ENCODE measurements at regions not wholly inside any gene's neighbourhood (a gene's known extent, or its start where the extent isn't known, plus 50 kb on each side); places are given as distances from the start of the nearest gene placed in this dataset.
A peak's percentile ranks its signal among the peaks of the same experiment; 100 is the strongest.

DNA sequence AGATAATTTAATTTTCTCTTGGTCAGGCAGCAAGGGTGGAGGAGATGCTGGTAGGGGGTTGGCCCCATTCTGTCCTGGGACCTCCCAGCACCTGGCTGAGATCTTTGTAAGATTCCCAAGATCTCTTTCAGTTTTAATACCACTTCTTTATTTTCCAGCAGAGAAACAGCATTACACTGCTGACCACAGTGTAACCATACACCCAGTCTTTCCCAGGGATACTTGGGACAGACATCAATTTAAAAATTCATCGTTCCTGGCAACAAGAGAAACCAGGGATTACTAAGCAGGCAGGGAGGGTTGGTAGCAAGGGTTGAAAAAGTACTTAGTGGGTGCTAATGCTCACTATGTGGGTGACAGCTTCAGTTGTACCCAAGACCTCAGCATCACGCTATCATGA is 551.6 kb upstream of the AMELY start:
- Histone ChIP-seq H3K36me3 (ENCODE audit: insufficient read depth, low read length) (no peaks in the 10 kb centered on the region; the same call in 1 of the 2 replicates), H4K20me1 (ENCODE audit: insufficient read depth, low read length) (no peaks in the 10 kb centered on the region), H3K9ac (ENCODE audit: low read length) (no peak overlapping the region), H3K79me2 (ENCODE audit: insufficient read depth, low read length) (no peaks in the 10 kb centered on the region), H3K27me3 (ENCODE audit: insufficient read depth, low read length) (no peaks in the 10 kb centered on the region), H3K4me3 (ENCODE audit: low read depth, low read length, poor library complexity, severe bottlenecking) (no peak overlapping the region), H3K9me2 (ENCODE audit: low read depth, low read length) (no peaks in the 10 kb centered on the region), H3K4me2 (ENCODE audit: low read length) (no peak overlapping the region), H3F3A (ENCODE audit: insufficient read depth, low read length) (no peaks in the 10 kb centered on the region), H3K4me1 (ENCODE audit: insufficient read depth, low read length, severe bottlenecking) (peaks cover 42% of the 10 kb centered on the region), H2AFZ (ENCODE audit: low read length) (no peak overlapping the region), H3K27ac (ENCODE audit: low read depth, low read length, poor library complexity, severe bottlenecking) (no peak overlapping the region), H3K9me3 (ENCODE audit: low read length) (no peaks in the 10 kb centered on the region)
- TF ChIP-seq EZH2 (IDR thresholded peaks at IDR 0.05; ENCODE audit: borderline replicate concordance, low read length) = no peak

- Histone ChIP-seq H3K4me3 (ENCODE audit: low read depth, low read length, poor library complexity, severe bottlenecking) (no peak overlapping the region), H3K9me2 (ENCODE audit: low read depth, low read length) (no peaks in the 10 kb centered on the region), H3K36me3 (ENCODE audit: insufficient read depth, low read length) (no peaks in the 10 kb centered on the region; the same call in 1 of the 2 replicates), H2AFZ (ENCODE audit: low read length) (no peak overlapping the region), H3K4me2 (ENCODE audit: low read length) (no peak overlapping the region), H3K9ac (ENCODE audit: low read length) (no peak overlapping the region), H4K20me1 (ENCODE audit: insufficient read depth, low read length) (no peaks in the 10 kb centered on the region), H3F3A (ENCODE audit: insufficient read depth, low read length) (no peaks in the 10 kb centered on the region), H3K27me3 (ENCODE audit: insufficient read depth, low read length) (no peaks in the 10 kb centered on the region), H3K4me1 (ENCODE audit: insufficient read depth, low read length, severe bottlenecking) (peaks cover 48% of the 10 kb centered on the region), H3K27ac (ENCODE audit: low read depth, low read length, poor library complexity, severe bottlenecking) (no peak overlapping the region), H3K79me2 (ENCODE audit: insufficient read depth, low read length) (no peaks in the 10 kb centered on the region), H3K9me3 (ENCODE audit: low read length) (no peaks in the 10 kb centered on the region)
- TF ChIP-seq EZH2 (IDR thresholded peaks at IDR 0.05; ENCODE audit: borderline replicate concordance, low read length) (no peak), CTCF (IDR thresholded peaks at IDR 0.05; ENCODE audit: low read length) (no peak)
These were observed 551.1 kb upstream of the AMELY start for GRCh38 chrY:7462657-7463056.

DNA sequence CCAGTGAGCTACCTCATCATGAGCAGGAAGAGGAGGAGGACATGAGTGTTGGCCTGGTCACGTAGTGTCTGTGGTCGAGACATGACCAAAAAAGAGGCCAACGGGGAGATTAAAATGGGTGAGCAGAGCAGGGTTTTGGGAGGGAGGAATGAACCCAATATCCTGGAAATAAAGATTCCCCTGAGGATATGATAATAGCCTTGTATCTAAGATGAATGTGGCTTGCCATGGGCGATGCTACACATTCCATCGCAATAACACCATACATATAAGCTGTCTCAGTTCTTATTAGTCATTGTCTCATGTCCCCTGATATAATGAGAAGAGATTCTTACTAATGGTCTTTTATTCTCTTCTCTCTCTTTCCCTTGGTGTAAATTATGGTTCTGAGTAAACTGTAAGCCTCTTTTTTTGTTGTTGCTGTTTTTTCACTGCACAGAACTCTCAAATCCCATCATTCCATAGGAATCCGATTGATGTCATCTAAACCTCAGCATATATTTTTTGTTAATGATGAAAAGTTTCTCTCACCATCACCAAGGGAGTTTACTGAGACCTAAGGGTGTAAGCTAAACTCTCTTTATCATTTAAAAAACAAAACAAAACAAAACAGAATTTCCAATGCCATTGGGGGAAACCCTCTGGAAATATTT is 550.4 kb upstream of the AMELY start:
- TF ChIP-seq EZH2 (IDR thresholded peaks at IDR 0.05; ENCODE audit: borderline replicate concordance, low read length) (no peak), CTCF (IDR thresholded peaks at IDR 0.05; ENCODE audit: low read length) (no peak)
- peaks cover 54% of the 10 kb centered on the region for H3K4me1 ChIP-seq (ENCODE audit: insufficient read depth, low read length, severe bottlenecking)
- no peaks in the 10 kb centered on the region for H3F3A ChIP-seq (ENCODE audit: insufficient read depth, low read length)
- H3K9me2 ChIP-seq (ENCODE audit: low read depth, low read length) = no peaks in the 10 kb centered on the region
- H3K27ac ChIP-seq (ENCODE audit: low read depth, low read length, poor library complexity, severe bottlenecking) = no peak overlapping the region
- no peak overlapping the region for H2AFZ ChIP-seq (ENCODE audit: low read length)
- no peaks in the 10 kb centered on the region for H4K20me1 ChIP-seq (ENCODE audit: insufficient read depth, low read length)
- H3K27me3 ChIP-seq (ENCODE audit: insufficient read depth, low read length) = no peaks in the 10 kb centered on the region
- H3K9me3 ChIP-seq (ENCODE audit: low read length) = no peaks in the 10 kb centered on the region
- no peak overlapping the region for H3K4me2 ChIP-seq (ENCODE audit: low read length)
- no peaks in the 10 kb centered on the region for H3K79me2 ChIP-seq (ENCODE audit: insufficient read depth, low read length)
- no peak overlapping the region for H3K9ac ChIP-seq (ENCODE audit: low read length)
- H3K36me3 ChIP-seq (ENCODE audit: insufficient read depth, low read length) = no peaks in the 10 kb centered on the region; the same call in 1 of the 2 replicates
- no peak overlapping the region for H3K4me3 ChIP-seq (ENCODE audit: low read depth, low read length, poor library complexity, severe bottlenecking)

- Histone ChIP-seq H3K4me2 (ENCODE audit: low read length) (peak overlapping the region; percentile 78; the same call in 1 of the 2 replicates), H3K36me3 (ENCODE audit: insufficient read depth, low read length) (no peaks in the 10 kb centered on the region; the same call in 1 of the 2 replicates), H3K4me1 (ENCODE audit: insufficient read depth, low read length, severe bottlenecking) (peaks cover 44% of the 10 kb centered on the region), H3K27me3 (ENCODE audit: insufficient read depth, low read length) (no peaks in the 10 kb centered on the region), H3K9ac (ENCODE audit: low read length) (no peak overlapping the region), H3K9me2 (ENCODE audit: low read depth, low read length) (no peaks in the 10 kb centered on the region), H3K4me3 (ENCODE audit: low read depth, low read length, poor library complexity, severe bottlenecking) (peak overlapping the region; percentile 64), H3K79me2 (ENCODE audit: insufficient read depth, low read length) (no peaks in the 10 kb centered on the region), H3K9me3 (ENCODE audit: low read length) (no peaks in the 10 kb centered on the region), H3F3A (ENCODE audit: insufficient read depth, low read length) (no peaks in the 10 kb centered on the region), H3K27ac (ENCODE audit: low read depth, low read length, poor library complexity, severe bottlenecking) (no peak overlapping the region), H4K20me1 (ENCODE audit: insufficient read depth, low read length) (no peaks in the 10 kb centered on the region), H2AFZ (ENCODE audit: low read length) (no peak overlapping the region)
- no peak for TF ChIP-seq EZH2 (IDR thresholded peaks at IDR 0.05; ENCODE audit: borderline replicate concordance, low read length)
- no peak for TF ChIP-seq CTCF (IDR thresholded peaks at IDR 0.05; ENCODE audit: low read length)
These were observed 548.2 kb upstream of the AMELY start for GRCh38 chrY:7459802-7460201.
